Endothelial cell of umbilical vein (primary cell): ENCODE measurements at regions not wholly inside any gene's neighbourhood (a gene's known extent, or its start where the extent isn't known, plus 50 kb on each side); places are given as distances from the start of the nearest gene placed in this dataset.

Experiments
- CTCF ChIP-seq, 2 donors: IDR thresholded peaks; 1 replicate in 1 of 2; 2 replicates in 1 of 2; pipeline ENCODE4 v1.5.1; 2011; ENCODE audit warnings: low read length in 2 of 2, mild to moderate bottlenecking in 2 of 2, moderate library complexity in 2 of 2, control low read depth in 1 of 2, inconsistent platforms in 1 of 2, low read depth in 1 of 2; ENCODE audit not compliant: insufficient read depth in 1 of 2; ENCODE audit errors: extremely low read depth in 1 of 2
- JUN ChIP-seq: IDR thresholded peaks from 2 replicates; pipeline ENCODE4 v1.6.1; 2011; ENCODE audit warnings: borderline replicate concordance, low read depth; ENCODE audit not compliant: insufficient read length, insufficient read depth
- MAX ChIP-seq: IDR thresholded peaks from 2 replicates; pipeline ENCODE4 v1.6.1; 2011; ENCODE audit not compliant: insufficient read depth, insufficient read length
- MYC ChIP-seq: IDR thresholded peaks from one replicate; pipeline ENCODE4 v1.6.1; 2011; ENCODE audit warnings: mild to moderate bottlenecking, low read depth, low read length
- POLR2A ChIP-seq: IDR thresholded peaks from 2 replicates; pipeline ENCODE4 v1.6.1; 2012; ENCODE audit warnings: low read depth, mild to moderate bottlenecking, control low read depth, low read length
- POLR2AphosphoS5 ChIP-seq: IDR thresholded peaks from 2 replicates; pipeline ENCODE4 v1.6.1; 2012; ENCODE audit warnings: low read depth, mild to moderate bottlenecking, control low read depth, low read length, moderate library complexity; ENCODE audit not compliant: insufficient read depth

DNA sequence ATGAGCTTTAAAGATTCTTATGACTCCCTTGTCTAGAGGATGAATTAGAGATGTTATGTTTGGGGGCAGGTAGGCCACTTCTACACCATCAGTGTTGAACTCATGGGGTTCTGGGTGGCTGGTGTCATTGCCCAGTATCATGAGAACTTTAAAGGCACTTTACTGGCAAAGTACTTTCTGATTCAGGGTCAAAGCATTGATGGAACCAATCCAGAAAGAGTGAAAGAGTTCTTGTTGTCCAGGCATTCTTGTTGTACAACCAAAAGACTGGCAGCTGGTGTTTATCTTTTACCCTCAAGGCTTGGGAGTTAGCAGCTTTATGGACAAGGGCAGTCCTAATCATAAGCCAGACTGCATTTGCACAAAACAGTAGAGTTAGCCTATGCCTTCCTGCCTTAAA is 673.0 kb downstream of the USP25 start:
- TF ChIP-seq CTCF (IDR thresholded peaks at IDR 0.05; ENCODE audit: extremely low read depth in 1 of 2, insufficient read depth in 1 of 2, low read depth in 1 of 2, low read length in 2 of 2) = no peak
- TF ChIP-seq POLR2A = no peak
- no peak for TF ChIP-seq MAX
- no peak for TF ChIP-seq JUN
- TF ChIP-seq MYC = no peak
- TF ChIP-seq POLR2AphosphoS5 = no peak
